Stimulated activated CD8-positive, alpha-beta memory T cell treated with anti-CD3 and anti-CD28 coated beads, Interleukin-2, amount 100 ng/mL, for 1 hour (primary cell): ENCODE measurements at regions not wholly inside any gene's neighbourhood (a gene's known extent, or its start where the extent isn't known, plus 50 kb on each side); places are given as distances from the start of the nearest gene placed in this dataset.
"Not testable (repeated sequence)": the region's sequence is repeated elsewhere in the genome, so short reads cannot be mapped to it uniquely, and the experiment has no call there.

Source experiments
- DNase-seq, 2 donors: peaks; one replicate each; pipeline ENCODE4 v3.0.0-alpha.2; 2020; ENCODE audit warnings: low read depth in 2 of 2

DNA sequence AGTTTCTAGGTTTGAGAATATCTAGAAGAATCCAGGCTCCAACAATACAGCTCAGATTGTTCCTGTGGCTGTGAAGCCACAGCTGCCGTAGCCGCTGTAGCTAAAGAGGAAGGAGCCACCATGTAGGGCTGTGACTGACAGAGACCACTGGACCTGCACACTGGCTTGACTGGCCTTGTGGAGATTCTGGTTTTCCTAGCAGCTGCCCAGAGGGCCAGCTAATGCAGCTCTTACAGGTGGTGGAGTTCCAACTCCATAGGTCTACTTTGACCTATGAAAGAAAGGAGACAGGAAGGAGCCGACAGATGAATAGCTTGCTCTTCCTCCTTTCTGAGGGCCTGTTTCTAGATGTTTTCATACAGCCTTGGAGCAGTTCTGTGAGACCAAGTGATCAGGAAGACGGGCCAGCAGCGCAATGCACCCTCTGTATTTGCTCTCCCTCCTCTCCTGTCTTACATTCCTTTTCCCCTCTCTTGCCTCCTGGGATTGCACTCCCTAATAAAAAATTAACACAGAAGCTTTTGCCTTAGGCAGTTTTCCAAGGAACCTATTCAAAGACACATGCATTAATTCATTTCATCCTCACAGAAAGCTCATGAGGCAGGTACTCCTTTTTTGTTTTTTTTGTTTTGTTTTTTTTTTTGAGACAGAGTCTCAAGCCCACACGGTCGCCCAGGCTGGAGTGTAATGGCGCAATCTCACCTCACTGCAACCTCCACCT is 51.8 kb upstream of the MYB start:
- DNase-seq, result no peak

DNA sequence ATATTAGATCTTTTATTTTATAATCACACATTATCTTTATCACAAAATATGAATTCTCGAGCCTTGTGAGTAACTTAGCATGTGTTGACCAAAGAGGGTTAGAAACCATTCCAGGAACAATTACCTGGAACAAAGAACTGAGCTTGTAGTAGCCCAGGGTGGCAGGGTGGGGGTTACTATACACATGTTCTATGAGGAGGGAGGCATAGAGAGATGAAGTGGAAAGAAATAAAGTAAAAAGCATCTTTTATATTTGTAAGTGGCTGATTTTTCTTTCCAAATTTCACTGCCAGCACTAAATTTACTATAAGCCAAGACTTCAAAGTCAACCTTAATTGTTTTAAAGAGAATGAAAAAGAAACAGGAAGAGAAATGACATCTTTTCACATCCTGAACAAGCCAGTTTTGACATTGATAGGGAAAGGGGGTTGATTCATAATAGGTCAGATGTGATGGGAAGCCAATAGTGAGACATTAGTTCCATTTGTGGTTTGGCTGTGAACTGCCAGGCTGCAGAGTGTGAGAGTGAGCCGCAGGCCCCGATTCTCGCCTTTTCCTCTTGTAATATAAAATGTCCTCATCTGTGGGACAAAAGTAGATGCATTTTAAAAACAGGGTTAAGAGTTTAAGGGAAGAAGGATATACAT is 52.7 kb upstream of the MYB start:
- DNase-seq, result peak; percentile 18 to 30

DNA sequence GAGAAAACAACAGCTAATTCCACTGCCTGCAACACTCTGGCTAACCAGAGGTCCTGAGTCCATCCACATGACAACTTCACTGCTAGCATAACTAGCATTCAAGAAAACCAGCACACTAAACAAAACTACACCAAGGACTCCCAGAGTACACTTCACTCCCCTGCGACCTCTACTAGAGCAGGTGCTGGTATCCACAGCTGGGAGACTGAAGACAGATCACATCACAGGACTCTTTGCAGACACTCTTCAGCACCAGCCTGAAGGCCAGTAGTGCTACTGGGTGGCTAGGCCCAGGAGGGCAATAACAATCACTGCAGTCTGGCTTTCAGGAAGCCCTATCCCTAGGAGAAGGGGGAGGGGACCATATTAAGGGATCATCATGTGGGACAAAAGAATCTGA is 54.4 kb upstream of the MYB start:
- no peak for DNase-seq

DNA sequence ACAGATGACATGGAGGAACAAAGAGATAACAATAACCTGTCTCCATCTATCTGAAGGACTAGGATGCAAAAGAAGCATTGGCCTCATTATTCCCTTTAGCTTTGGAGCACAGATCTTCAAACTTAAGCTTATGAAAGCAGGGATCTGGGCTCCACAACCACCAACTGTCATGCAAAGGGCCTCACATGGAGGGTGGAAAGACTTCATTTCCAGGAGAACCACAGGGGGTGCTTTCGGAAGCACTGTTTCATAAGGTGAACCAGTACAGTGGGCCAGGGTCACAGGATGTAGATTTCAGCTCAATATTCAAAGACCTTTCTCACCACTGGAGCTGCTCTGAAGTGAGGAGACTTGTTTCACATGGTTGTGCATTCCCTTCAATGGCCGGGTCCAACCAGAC is 55.1 kb upstream of the MYB start:
- DNase-seq, result no peak

DNA sequence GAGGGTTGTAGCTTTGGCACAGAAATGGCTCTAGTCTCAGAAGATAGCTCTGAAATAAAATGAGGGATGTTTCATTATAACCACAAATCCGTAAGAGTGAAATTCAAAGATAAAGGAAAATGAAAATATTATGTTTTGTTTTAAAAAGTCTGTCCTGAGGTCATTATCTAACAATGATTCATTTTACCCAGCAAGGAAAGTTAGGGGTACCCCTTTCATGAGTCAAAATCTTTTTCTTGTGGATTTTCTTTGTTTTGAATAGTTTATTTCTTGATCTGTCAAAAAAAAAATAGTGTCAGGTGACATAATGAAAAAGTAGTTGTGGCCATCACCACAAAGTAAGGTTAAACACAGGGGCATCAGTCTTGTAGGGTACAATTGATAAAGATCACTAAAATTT is 59.7 kb upstream of the MYB start:
- DNase-seq, result no peak

DNA sequence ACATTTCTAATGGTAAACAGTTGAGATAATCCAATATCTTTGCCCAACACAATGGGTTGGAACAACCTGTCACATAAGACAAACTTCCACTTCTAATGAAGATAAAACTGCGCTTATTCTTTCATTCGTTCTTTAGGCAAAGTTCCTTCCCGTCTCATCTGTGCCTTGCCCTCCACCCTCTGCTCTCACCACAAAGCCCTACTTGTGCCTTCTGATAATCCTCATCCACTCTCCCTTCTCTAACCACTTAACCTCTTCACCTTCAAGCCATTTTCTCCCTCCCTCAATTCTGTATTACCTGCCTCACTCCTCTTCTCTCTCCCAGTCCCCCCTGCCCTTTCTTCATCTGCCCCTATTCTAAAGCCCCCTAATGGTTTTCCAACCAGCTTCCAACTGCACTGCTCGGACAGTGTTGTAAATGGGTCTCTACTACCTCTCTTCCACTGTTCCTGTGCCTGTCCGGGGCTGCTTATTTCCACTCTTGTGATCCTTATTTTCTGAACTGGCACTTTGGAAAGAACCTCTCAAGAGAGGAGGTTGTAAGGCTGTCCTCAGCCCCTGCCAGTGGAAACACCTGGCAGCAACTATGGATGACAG is 62.9 kb upstream of the MYB start:
- no peak for DNase-seq

DNA sequence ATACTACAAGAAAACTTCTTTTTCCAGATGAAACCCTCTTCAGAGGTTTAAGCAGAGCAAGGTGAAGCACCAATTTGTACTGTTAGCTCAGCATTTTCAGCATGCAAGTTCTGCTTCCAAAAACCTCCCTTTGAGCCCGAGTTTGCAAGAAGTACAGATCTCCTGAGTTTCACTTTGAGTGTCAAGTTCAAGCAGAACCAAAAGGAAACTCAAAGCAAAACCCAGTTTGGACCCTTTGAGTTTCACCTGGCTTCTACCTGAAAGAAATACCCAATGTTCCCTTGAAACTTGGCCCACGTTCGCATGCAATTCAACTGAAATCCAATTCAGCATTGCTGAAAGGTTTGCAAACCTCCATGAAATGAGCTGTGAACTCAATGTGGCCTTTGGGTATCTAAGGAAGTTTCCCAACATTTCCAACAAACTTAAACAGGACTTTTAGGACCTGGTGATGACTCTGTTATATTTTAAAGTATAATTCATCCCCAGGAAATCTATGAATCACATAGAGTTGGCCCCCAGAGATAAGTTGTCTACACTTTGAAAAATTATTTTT is 62.9 kb upstream of the HBS1L start:
- DNase-seq, result no peak

DNA sequence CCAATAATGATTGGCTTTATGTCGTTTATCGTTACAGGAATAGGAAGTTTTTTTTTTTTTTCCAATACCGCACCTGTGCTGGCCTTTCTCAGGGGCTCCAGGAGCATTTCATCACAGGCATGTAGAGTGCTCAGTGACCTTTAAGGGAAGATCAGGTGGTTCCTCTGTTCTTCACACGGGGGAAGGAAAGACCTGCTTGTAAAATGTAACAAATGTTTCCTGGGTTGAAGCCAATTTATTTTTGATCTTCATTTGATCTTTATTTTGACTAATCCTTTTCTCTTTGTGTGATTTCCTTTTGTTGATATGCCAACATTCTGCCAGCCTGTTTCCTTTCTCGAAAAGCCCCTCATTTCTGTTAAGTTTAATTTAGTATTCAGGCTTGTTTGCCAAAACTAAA is 61.9 kb upstream of the HBS1L start:
- no peak for DNase-seq

DNA sequence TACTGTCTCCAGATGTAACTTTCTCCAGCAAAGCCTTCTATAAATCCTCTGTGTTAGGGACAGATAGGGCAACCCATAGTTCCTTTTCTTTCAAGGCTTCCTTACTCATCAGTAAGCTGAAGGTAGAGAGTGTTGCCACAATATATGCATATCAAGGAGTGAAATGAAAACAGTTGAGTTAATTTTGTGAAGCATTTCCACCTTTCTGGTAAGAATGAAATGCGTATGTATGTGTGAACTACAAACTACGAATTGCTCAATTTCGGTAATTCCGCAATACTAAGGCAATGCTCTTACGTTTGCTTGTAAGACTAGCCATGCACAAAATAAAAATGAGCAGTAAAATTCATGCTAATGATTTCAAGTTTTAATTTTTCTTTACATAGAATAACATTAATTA is 61.2 kb upstream of the HBS1L start:
- no peak for DNase-seq

DNA sequence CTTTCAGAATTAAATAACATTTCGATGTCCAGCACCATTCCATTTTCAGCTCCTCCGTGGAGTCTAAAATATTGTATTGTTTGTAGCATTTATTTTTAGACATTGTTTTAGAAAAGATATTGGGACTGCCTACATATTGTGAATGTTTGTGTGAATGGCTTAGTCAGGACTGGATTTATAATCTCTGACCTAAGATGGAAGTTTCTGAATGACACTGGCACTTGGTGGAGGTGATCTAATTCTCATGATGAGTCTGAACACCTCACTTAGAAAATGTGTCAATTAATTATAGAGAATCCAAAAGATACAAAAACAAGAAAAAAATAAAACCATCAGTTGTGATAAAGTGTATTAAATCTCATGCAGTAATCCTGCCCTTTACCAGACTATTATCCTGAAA is 60.8 kb upstream of the HBS1L start:
- no peak for DNase-seq

DNA sequence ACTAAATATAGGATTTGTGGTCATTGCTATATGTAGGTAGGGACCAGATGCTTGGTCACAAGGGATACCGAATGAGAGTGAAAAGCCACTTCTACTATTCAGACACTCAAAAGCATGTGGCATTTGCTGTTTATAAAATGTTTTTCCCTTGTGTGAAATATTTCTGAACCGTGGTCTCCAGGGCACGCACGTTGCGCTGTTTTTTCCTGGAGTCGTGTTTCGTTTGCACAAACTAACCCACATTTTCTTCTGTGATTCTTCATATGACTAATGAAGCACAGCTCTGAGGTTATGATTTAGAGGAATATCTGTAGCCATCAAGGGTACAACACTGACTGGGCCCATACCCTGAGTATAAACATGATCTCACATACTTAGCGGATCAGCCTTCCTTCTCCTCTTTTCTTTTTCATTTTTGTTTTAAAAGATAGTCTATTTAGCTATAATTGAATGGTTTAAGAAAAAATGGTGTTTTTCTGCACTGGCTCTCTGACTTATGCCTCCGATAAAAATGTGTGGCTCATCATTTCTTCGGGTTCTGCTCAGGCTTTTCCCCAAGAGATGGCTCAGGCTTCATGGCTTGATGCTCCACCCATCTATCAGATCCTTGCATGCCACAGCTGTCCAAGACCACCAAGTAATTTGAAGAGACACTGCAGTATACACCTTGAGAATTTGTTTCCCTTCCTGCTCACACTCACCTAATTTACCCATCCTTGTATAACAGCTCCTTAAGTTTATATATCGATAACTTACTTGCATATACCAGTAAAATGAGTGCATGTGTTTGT is 59.9 kb upstream of the HBS1L start:
- no peak for DNase-seq

DNA sequence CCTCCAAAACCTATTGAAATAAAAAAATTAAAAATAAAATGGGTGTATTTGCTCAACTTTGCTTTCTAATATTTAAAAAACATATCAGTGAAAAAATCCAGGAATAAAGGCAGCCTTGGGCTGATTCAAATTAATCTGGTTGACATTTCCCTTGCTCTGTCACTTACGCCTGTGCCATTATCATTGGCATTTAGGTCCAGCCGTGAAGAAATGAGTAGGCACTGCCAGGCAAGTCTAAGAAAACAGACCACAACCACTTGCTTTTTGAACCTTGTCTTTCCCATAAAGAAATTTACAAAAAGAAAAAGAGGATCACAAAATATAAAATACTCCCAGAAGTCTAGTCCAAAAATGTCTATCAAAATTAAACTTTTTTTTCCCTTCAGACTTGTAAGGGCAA is 59.2 kb upstream of the HBS1L start:
- no peak for DNase-seq

DNA sequence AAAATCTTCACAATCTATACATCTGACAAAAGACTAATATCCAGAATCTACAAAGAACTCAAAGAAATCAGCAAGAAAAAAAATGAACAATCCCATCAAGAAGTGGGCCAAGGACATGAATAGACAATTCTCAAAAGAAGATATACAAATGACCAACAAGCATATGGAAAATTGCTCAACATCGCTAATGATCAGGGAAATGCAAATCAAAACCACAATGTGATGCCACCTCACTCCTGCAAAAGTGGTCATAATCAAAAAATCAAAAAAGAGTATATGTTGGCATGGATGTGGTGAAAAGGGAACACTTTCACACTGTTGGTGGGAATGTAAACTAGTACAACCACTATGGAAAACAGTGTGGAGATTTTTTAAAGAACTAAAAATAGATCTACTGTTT is 58.3 kb upstream of the HBS1L start:
- not testable (repeated sequence) for DNase-seq

DNA sequence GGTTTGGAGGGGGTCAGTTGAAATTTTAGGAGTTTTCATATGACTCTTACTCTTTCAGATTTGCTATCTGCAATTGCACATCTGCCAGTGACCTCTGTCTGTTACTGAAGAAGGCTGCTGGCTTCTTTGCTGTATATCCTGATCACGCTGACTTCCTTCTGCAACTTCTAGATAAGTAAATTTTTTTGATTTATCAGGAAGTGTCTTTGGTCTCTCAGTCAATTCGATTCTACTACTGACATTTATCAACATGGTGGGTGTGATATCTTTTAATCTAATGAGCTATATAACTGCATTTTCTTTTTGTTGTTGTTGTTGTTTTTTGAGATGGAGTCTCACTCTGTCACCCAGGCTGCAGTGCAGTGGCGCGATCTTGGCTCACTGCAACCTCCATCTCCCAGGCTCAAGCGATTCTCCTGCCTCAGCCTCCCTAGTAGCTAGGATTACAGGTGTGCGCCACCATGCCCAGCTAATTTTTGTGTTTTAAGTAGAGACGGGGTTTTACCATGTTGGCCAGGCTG is 55.7 kb upstream of the HBS1L start:
- DNase-seq, result not testable (repeated sequence)

DNA sequence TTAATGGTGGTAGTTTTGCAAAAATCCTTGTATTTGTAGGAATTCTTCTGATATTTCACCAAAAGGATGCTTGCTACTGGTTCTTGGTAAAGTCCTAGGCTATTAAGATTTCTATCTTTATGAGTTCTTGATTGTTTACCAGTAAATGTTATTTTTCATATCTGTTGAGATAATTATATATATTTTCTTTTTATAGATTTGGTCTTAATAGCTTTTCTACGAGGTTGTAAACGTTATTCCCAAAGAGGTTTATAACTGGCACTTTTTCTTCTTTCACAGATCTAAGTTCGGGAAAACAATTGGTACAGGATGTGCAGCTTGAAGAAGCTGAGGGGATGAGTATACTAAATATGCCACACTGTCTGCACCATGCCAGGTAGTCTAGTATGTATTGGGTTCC is 55.1 kb upstream of the HBS1L start:
- no peak for DNase-seq

DNA sequence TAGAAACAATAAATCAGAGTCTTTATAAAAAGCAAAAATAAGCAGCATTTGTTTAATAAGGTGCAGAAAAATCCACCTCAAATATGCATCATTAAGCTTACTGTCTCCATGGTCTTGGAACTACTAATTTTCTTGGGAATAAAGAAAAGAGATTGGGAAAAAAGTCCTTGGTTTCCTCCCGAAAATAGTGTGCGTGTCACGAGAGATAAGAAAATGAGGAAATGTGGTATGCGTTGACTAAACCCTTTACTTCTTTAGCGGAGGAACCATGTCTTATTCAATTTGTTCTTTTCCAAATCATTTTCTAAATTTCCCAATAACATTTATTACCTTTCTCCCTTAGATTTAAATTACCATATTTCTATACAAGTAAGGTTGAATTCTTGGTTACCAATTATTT is 54.1 kb upstream of the HBS1L start:
- no peak for DNase-seq

DNA sequence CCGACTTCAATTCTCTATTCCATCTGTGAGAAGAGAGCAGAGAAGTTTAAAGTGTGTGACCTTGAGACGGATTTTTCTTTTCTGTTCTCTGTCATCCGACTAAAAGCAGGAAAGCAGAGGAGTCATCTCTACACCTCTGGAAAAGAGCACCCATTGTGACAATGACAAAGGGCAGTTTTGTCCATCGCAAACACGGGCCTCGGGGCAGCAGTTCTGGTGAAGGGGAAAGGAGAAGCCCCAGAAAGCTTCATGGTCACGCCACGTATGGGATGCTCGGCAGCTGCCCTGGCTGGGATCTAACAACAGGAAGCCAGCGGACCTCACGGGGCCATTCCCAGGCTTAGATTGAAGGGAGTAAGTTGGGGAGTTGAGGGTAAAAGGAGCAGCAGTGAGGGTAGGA is 52.0 kb upstream of the HBS1L start:
- no peak for DNase-seq

DNA sequence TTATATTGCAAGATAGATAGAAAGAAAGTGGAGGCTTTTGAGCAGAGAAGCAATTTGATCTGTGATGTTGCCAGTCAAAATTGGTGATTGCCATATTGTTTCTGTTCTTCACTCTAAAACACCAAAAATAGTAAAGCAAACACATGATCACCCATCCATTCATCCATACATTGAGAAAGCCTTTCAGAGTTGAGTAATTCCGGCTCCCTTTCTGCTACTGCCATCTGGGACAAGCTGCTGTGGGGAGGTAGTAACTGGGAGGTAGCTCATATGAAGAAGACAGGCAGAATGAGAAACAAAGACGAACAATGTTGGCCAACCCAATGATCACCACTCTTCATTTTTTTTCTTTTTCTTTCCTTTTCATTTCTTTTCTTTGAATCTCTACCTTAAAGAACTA is 51.1 kb upstream of the HBS1L start:
- no peak for DNase-seq

DNA sequence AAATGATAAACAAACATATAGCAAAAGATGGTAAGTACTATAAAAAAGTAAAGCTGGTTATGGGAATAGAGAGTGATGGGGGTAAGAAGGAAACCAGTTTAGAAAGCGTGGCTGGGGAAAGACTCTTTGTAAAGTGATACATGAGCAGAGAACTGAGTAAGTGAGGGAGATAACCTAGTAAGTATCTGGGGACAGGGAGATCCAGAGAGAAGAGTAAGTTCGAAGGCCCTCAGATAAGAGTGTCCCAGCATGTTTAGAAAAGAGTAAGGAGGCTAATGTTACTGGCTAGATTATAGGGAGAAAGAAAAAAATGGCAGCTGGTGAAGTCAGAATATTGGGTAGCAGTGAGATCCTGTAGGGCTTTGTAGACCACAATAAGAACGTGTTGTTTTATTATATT is 50.7 kb upstream of the HBS1L start:
- DNase-seq, result no peak
